GM06990 (cell line): ENCODE measurements at regions not wholly inside any gene's neighbourhood (a gene's known extent, or its start where the extent isn't known, plus 50 kb on each side); places are given as distances from the start of the nearest gene placed in this dataset.

Experiments
- DNase-seq: peaks from one replicate; pipeline ENCODE4 v3.0.0-alpha.2; 2011; ENCODE audit not compliant: insufficient read length; ENCODE audit errors: extremely low read depth
- H3K27me3 ChIP-seq: replicated peaks from 2 replicates; pipeline ENCODE4 v1.6.0; 2011; ENCODE audit warnings: low read length; ENCODE audit not compliant: control insufficient read depth, insufficient read depth
- H3K36me3 ChIP-seq: 2 replicates; pipeline ENCODE4 v1.5.1; 2011; ENCODE audit warnings: low read length; ENCODE audit not compliant: control insufficient read depth, insufficient read depth
- H3K4me3 ChIP-seq: replicated peaks from 2 replicates; pipeline ENCODE4 v1.5.1; 2011; ENCODE audit warnings: low read depth, mild to moderate bottlenecking, control low read depth, low read length
- CTCF ChIP-seq: IDR thresholded peaks from 2 replicates; pipeline ENCODE4 v1.5.1; 2011; ENCODE audit warnings: low read length, control low read depth, mild to moderate bottlenecking, inconsistent platforms; ENCODE audit not compliant: insufficient read depth, poor library complexity, severe bottlenecking

- Histone ChIP-seq H3K27me3 (no peaks in the 10 kb centered on the region; the same call in 1 of the 2 replicates), H3K36me3 (no peaks in the 10 kb centered on the region), H3K4me3 (no peak overlapping the region)
- DNase-seq = no peak
- TF ChIP-seq CTCF = no peak
Measured at GRCh38 chr1:60973668-60974067, 108.7 kb upstream of the NFIA start.

- no peak for TF ChIP-seq CTCF
- Histone ChIP-seq H3K27me3 (no peaks in the 10 kb centered on the region; the same call in 1 of the 2 replicates), H3K36me3 (no peaks in the 10 kb centered on the region), H3K4me3 (no peak overlapping the region)
- no peak for DNase-seq
Measured at GRCh38 chr1:60972841-60973364, 109.5 kb upstream of the NFIA start.

GRCh38 chr1:60971330-60971729 is 111.0 kb upstream of the NFIA start:
- TF ChIP-seq CTCF = no peak
- Histone ChIP-seq H3K36me3 (no peaks in the 10 kb centered on the region), H3K4me3 (no peak overlapping the region), H3K27me3 (no peaks in the 10 kb centered on the region; the same call in 1 of the 2 replicates)
- DNase-seq = no peak

- Histone ChIP-seq H3K27me3 (no peaks in the 10 kb centered on the region; the same call in 1 of the 2 replicates), H3K4me3 (no peak overlapping the region), H3K36me3 (no peaks in the 10 kb centered on the region)
- TF ChIP-seq CTCF = peak; percentile 21
- no peak for DNase-seq
Measured at GRCh38 chr1:60969971-60970509, 112.3 kb upstream of the NFIA start.

- DNase-seq = no peak
- no peak for TF ChIP-seq CTCF
- no peaks in the 10 kb centered on the region; the same call in 1 of the 2 replicates for H3K27me3 ChIP-seq
Measured at GRCh38 chr1:60965280-60965854, 117.0 kb upstream of the NFIA start.

More at GRCh38 chr1:60965280-60965854, 117.0 kb upstream of the NFIA start:
- Histone ChIP-seq H3K36me3 (no peaks in the 10 kb centered on the region), H3K4me3 (no peak overlapping the region)
